ENCODE measurements at regions not wholly inside any gene's neighbourhood (a gene's known extent, or its start where the extent isn't known, plus 50 kb on each side); places are given as distances from the start of the nearest gene placed in this dataset.

GRCh38 chr2:240346015-240346752 lies 89.3 kb upstream of the GPC1 start:
- no peak overlapping the region for H3K27ac ChIP-seq (replicated peaks in 1 of 4)
- no peaks in the 10 kb centered on the region for H3K36me3 ChIP-seq
- intact Hi-C loops (cut with DNase I): no loop called here
- 79% methylated on average over 13 of the region's 16 CpGs for WGBS
- TF ChIP-seq, protein P1, sequence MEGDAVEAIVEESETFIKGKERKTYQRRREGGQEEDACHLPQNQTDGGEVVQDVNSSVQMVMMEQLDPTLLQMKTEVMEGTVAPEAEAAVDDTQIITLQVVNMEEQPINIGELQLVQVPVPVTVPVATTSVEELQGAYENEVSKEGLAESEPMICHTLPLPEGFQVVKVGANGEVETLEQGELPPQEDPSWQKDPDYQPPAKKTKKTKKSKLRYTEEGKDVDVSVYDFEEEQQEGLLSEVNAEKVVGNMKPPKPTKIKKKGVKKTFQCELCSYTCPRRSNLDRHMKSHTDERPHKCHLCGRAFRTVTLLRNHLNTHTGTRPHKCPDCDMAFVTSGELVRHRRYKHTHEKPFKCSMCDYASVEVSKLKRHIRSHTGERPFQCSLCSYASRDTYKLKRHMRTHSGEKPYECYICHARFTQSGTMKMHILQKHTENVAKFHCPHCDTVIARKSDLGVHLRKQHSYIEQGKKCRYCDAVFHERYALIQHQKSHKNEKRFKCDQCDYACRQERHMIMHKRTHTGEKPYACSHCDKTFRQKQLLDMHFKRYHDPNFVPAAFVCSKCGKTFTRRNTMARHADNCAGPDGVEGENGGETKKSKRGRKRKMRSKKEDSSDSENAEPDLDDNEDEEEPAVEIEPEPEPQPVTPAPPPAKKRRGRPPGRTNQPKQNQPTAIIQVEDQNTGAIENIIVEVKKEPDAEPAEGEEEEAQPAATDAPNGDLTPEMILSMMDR (IDR thresholded peaks at IDR 0.05): no peak
- TF ChIP-seq POLR2A (IDR thresholded peaks at IDR 0.05; ENCODE audit: low read depth) (no peak), POLR2AphosphoS5 (IDR thresholded peaks at IDR 0.05) (no peak), EP300 (IDR thresholded peaks at IDR 0.05) (no peak)
- peaks cover 0 to 8% (median 3%) of the 10 kb centered on the region in 4 donors for H3K4me1 ChIP-seq
- DNase-seq (ENCODE audit: extremely low spot score): no peak
- H3K9me3 ChIP-seq: peaks cover 0 to 21% (median 8%) of the 10 kb centered on the region in 4 donors
- H3K4me3 ChIP-seq: no peak overlapping the region
- peaks cover 0 to 21% (median 0%) of the 10 kb centered on the region in 4 donors for H3K27me3 ChIP-seq

- WGBS: 86% methylated on average over 20 of the region's 20 CpGs
- peaks cover 0 to 21% (median 8%) of the 10 kb centered on the region in 4 donors for H3K9me3 ChIP-seq
- no peaks in the 10 kb centered on the region for H3K36me3 ChIP-seq
- intact Hi-C loops (cut with DNase I): no loop called here
- H3K4me3 ChIP-seq: no peak overlapping the region
- no peak for DNase-seq (ENCODE audit: extremely low spot score)
- TF ChIP-seq POLR2A (IDR thresholded peaks at IDR 0.05; ENCODE audit: low read depth) (no peak), EP300 (IDR thresholded peaks at IDR 0.05) (no peak), POLR2AphosphoS5 (IDR thresholded peaks at IDR 0.05) (no peak)
- H3K27me3 ChIP-seq: peaks cover 0 to 21% (median 0%) of the 10 kb centered on the region in 4 donors
- H3K27ac ChIP-seq (replicated peaks in 1 of 4): no peak overlapping the region
- peaks cover 0 to 14% (median 5%) of the 10 kb centered on the region in 4 donors for H3K4me1 ChIP-seq
Measured at GRCh38 chr2:240346753-240347372, 88.6 kb upstream of the GPC1 start.

DNA sequence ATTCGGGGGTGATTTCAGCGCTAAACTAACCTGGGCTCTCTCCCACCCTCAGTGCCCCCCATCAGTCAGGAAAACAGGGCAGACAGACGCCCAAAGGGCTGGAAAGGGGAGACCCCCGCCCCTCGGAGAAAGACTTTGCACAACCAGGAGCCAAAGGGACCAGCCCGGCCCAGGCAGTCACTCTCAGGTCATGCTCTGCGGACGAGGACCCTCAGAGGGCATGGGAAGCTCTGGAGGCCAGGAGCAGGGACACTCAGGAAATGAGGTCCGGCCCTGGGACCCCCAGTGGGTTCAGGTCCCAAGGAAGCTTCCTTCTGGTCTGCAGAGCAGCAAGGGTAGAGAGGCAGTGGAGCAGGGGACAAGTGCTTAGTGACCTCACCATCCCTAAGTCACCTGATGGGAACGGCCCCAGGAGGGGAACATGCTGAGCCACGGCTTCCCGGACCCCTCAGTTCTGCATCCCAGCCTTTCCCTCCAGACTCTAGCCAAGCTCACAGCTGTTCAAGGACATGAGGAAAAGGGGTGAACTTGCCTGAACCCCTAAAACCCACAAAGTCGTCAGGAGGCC lies 88.0 kb upstream of the GPC1 start:
- Histone ChIP-seq H3K4me1 (peaks cover 0 to 19% (median 5%) of the 10 kb centered on the region in 4 donors), H3K9me3 (peaks cover 0 to 21% (median 8%) of the 10 kb centered on the region in 4 donors), H3K27ac (replicated peaks in 1 of 4) (no peak overlapping the region), H3K36me3 (no peaks in the 10 kb centered on the region), H3K27me3 (peaks cover 0 to 21% (median 0%) of the 10 kb centered on the region in 4 donors), H3K4me3 (no peak overlapping the region)
- intact Hi-C loops (cut with DNase I): no loop called here
- WGBS: 84% methylated on average over 9 of the region's 13 CpGs
- no peak for TF ChIP-seq POLR2A (IDR thresholded peaks at IDR 0.05; ENCODE audit: low read depth)
- TF ChIP-seq, protein P1 (IDR thresholded peaks at IDR 0.05): no peak
- no peak for TF ChIP-seq EP300 (IDR thresholded peaks at IDR 0.05)
- TF ChIP-seq POLR2AphosphoS5 (IDR thresholded peaks at IDR 0.05): no peak
- DNase-seq (ENCODE audit: extremely low spot score): no peak

- Histone ChIP-seq H3K4me3 (no peak overlapping the region), H3K36me3 (no peaks in the 10 kb centered on the region), H3K9me3 (peaks cover 0 to 21% (median 8%) of the 10 kb centered on the region in 4 donors), H3K4me1 (peaks cover 0 to 19% (median 5%) of the 10 kb centered on the region in 4 donors), H3K27ac (replicated peaks in 1 of 4) (no peak overlapping the region), H3K27me3 (peaks cover 0 to 22% (median 0%) of the 10 kb centered on the region in 4 donors)
- DNase-seq (ENCODE audit: extremely low spot score): no peak
- 83% methylated on average over 7 of the region's 8 CpGs for WGBS
- TF ChIP-seq EP300 (IDR thresholded peaks at IDR 0.05) (no peak), POLR2AphosphoS5 (IDR thresholded peaks at IDR 0.05) (no peak), POLR2A (IDR thresholded peaks at IDR 0.05; ENCODE audit: low read depth) (no peak)
- TF ChIP-seq, protein P1 (IDR thresholded peaks at IDR 0.05): no peak
- intact Hi-C loops (cut with DNase I): no loop called here
Measured at GRCh38 chr2:240347949-240348500, 87.4 kb upstream of the GPC1 start.

GRCh38 chr2:240348522-240348921 lies 86.9 kb upstream of the GPC1 start:
- no peak overlapping the region for H3K27ac ChIP-seq (replicated peaks in 1 of 4)
- peaks cover 0 to 19% (median 5%) of the 10 kb centered on the region in 4 donors for H3K4me1 ChIP-seq
- DNase-seq (ENCODE audit: extremely low spot score): no peak
- intact Hi-C loops (cut with DNase I): no loop called here
- TF ChIP-seq POLR2AphosphoS5 (IDR thresholded peaks at IDR 0.05) (no peak), POLR2A (IDR thresholded peaks at IDR 0.05; ENCODE audit: low read depth) (no peak)
- H3K27me3 ChIP-seq: peaks cover 0 to 24% (median 0%) of the 10 kb centered on the region in 4 donors
- H3K9me3 ChIP-seq: peaks cover 0 to 21% (median 8%) of the 10 kb centered on the region in 4 donors
- H3K4me3 ChIP-seq: no peak overlapping the region
- 78% methylated on average over 8 of the region's 8 CpGs for WGBS
- no peaks in the 10 kb centered on the region for H3K36me3 ChIP-seq
